GM23338 (cell line): ENCODE measurements at regions not wholly inside any gene's neighbourhood (a gene's known extent, or its start where the extent isn't known, plus 50 kb on each side); places are given as distances from the start of the nearest gene placed in this dataset.

ENCODE experiments used
- ATAC-seq: fragments of 200-7000 bp; cut with Tn5 transposase; 3 replicates; pipeline ENCODE4 v1.9.1; 2020
- DNase-seq: peaks from one replicate; pipeline ENCODE4 v3.0.0-alpha.2; 2015; ENCODE audit warnings: low spot score
- H2AFZ ChIP-seq: fragments of 200-600 bp; sonication (generic); 2 replicates; pipeline ENCODE4 v1.8.0; 2016; ENCODE audit warnings: antibody characterized with exemption, mild to moderate bottlenecking, moderate library complexity
- H3F3A ChIP-seq: fragments of 200-600 bp; sonication (generic); replicated peaks from 2 replicates; pipeline ENCODE4 v1.8.0; 2017; ENCODE audit warnings: antibody characterized with exemption, mixed run types, low read depth
- H3K27ac ChIP-seq: fragments of 200-600 bp; sonication (generic); 2 replicates; pipeline ENCODE4 v1.6.1; 2016; ENCODE audit warnings: low read depth
- H3K27me3 ChIP-seq: fragments of 200-600 bp; sonication (generic); 2 replicates; pipeline ENCODE4 v1.8.0; 2016; ENCODE audit warnings: mild to moderate bottlenecking, mixed run types, moderate library complexity; ENCODE audit not compliant: insufficient read depth
- H3K36me3 ChIP-seq: fragments of 200-600 bp; sonication (generic); 2 replicates; pipeline ENCODE4 v1.8.0; 2016; ENCODE audit warnings: mild to moderate bottlenecking; ENCODE audit not compliant: insufficient read depth
- H3K4me1 ChIP-seq: fragments of 200-600 bp; sonication (generic); 2 replicates; pipeline ENCODE4 v1.8.0; 2016; ENCODE audit warnings: mild to moderate bottlenecking, moderate library complexity; ENCODE audit not compliant: insufficient read depth
- H3K4me2 ChIP-seq: fragments of 200-600 bp; sonication (generic); 2 replicates; pipeline ENCODE4 v1.7.1; 2017; ENCODE audit warnings: mixed run types
- H3K4me3 ChIP-seq: fragments of 200-600 bp; sonication (generic); 2 replicates; pipeline ENCODE4 v1.6.1; 2016; ENCODE audit warnings: mixed run types
- H3K79me2 ChIP-seq: fragments of 200-600 bp; sonication (generic); replicated peaks from 2 replicates; pipeline ENCODE4 v1.8.0; 2017; ENCODE audit warnings: mild to moderate bottlenecking; ENCODE audit not compliant: insufficient read depth
- H3K9me2 ChIP-seq: fragments of 200-600 bp; sonication (generic); 2 replicates; pipeline ENCODE4 v1.8.0; 2017; ENCODE audit not compliant: insufficient read depth
- H4K20me1 ChIP-seq: fragments of 200-600 bp; sonication (generic); replicated peaks from 2 replicates; pipeline ENCODE4 v1.8.0; 2017; ENCODE audit warnings: mild to moderate bottlenecking; ENCODE audit not compliant: insufficient read depth
- H3K27ac Mint-ChIP-seq: 2 replicates; pipeline ENCODE4 v1.8.0; 2020; ENCODE audit warnings: inconsistent platforms, mild to moderate bottlenecking, moderate library complexity, mixed read lengths
- H3K27me3 Mint-ChIP-seq: 3 replicates; pipeline ENCODE4 v1.8.0; 2022; ENCODE audit warnings: low read depth, mild to moderate bottlenecking, moderate library complexity, mixed read lengths, inconsistent platforms; ENCODE audit not compliant: insufficient read depth, poor library complexity
- H3K36me3 Mint-ChIP-seq: 3 replicates; pipeline ENCODE4 v1.8.0; 2021; ENCODE audit warnings: low read depth, mild to moderate bottlenecking, inconsistent platforms, moderate library complexity, mixed read lengths
- H3K4me1 Mint-ChIP-seq: 3 replicates; pipeline ENCODE4 v1.8.0; 2020; ENCODE audit warnings: mild to moderate bottlenecking, inconsistent platforms, mixed read lengths
- H3K4me3 Mint-ChIP-seq: 3 replicates; pipeline ENCODE4 v1.8.0; 2021; ENCODE audit warnings: moderate library complexity, mild to moderate bottlenecking, inconsistent platforms, mixed read lengths
- H3K9me3 Mint-ChIP-seq: 3 replicates; pipeline ENCODE4 v1.8.0; 2020; ENCODE audit warnings: moderate library complexity, mild to moderate bottlenecking, inconsistent platforms, mixed read lengths
- CREB1 ChIP-seq: fragments of 250-450 bp; sonication (Bioruptor Pico); IDR thresholded peaks from 2 replicates; pipeline ENCODE4 v1.5.0; 2020; ENCODE audit warnings: low read depth, mild to moderate bottlenecking, moderate library complexity
- EZH2phosphoT487 ChIP-seq: fragments of 200-600 bp; sonication (generic); IDR thresholded peaks from one replicate; pipeline ENCODE4 v1.8.1; 2018; ENCODE audit warnings: antibody characterized with exemption; ENCODE audit not compliant: unreplicated experiment
- JUNB ChIP-seq: IDR thresholded peaks from one replicate; pipeline ENCODE4 v1.6.1; 2016; ENCODE audit warnings: antibody characterized with exemption; ENCODE audit not compliant: unreplicated experiment
- STAT1 ChIP-seq: IDR thresholded peaks from one replicate; pipeline ENCODE4 v1.6.1; 2016; ENCODE audit warnings: antibody characterized with exemption; ENCODE audit not compliant: unreplicated experiment
- ZNF331 ChIP-seq: fragments of 250-450 bp; sonication (Bioruptor Pico); IDR thresholded peaks from 2 replicates; pipeline ENCODE4 v1.5.0; 2020; ENCODE audit warnings: low read depth, mild to moderate bottlenecking, moderate library complexity
- TF ChIP-seq, protein P1 (sequence below): IDR thresholded peaks from one replicate; pipeline ENCODE4 v1.6.1; 2018; ENCODE audit warnings: antibody characterized with exemption; ENCODE audit not compliant: unreplicated experiment
- TF ChIP-seq, protein P2 (sequence below), 2 experiments: fragments of 200-600 bp in 1 of 2; sonication (generic) in 1 of 2; conservative IDR thresholded peaks; 2 replicates each; pipeline versions ENCODE4 v1.5.1 to v1.6.1; 2016 to 2017; ENCODE audit warnings: antibody characterized with exemption in 2 of 2, low read depth in 2 of 2, mild to moderate bottlenecking in 2 of 2, moderate library complexity in 1 of 2
- TF ChIP-seq, protein P3 (sequence below): fragments of 250-450 bp; sonication (Bioruptor Pico); IDR thresholded peaks from 2 replicates; pipeline ENCODE4 v1.5.0; 2020; ENCODE audit warnings: mild to moderate bottlenecking, moderate library complexity

DNA sequence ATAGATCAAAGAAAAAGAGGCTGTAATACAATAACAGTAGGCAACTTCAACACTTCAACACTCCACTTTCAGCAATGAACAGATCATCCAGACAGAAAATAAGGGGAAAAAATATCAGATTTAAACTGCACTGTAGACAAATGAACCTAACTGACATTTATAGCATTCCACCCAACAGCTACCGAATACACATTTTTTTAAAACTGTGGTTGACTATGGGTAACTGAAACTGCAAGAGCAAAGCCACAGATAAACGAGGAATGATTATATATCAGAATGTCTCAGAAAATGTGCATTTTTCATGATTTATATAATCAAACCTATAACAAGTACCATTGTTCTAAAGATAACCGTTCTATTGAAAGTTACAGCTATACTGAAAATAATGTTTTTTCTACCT is 514.9 kb upstream of the DPPA4 start:
- peaks cover 10% of the 10 kb centered on the region for H3K9me3 Mint-ChIP-seq
- no peak overlapping the region for H3K27ac Mint-ChIP-seq
- Histone ChIP-seq H3K4me1 (no peaks in the 10 kb centered on the region), H3K4me2 (no peak overlapping the region), H4K20me1 (no peaks in the 10 kb centered on the region), H3K27me3 (no peaks in the 10 kb centered on the region), H3K79me2 (no peaks in the 10 kb centered on the region), H3K4me3 (no peak overlapping the region), H3K27ac (no peak overlapping the region), H3K9me2 (no peaks in the 10 kb centered on the region), H2AFZ (no peak overlapping the region), H3F3A (no peaks in the 10 kb centered on the region), H3K36me3 (no peaks in the 10 kb centered on the region; the same call in 1 of the 2 replicates)
- TF ChIP-seq EZH2phosphoT487: no peak
- ATAC-seq: no peak
- peaks cover 14% of the 10 kb centered on the region for H3K36me3 Mint-ChIP-seq
- H3K4me3 Mint-ChIP-seq: no peak overlapping the region
- DNase-seq: no peak
- H3K4me1 Mint-ChIP-seq: no peaks in the 10 kb centered on the region
- H3K27me3 Mint-ChIP-seq: no peaks in the 10 kb centered on the region

DNA sequence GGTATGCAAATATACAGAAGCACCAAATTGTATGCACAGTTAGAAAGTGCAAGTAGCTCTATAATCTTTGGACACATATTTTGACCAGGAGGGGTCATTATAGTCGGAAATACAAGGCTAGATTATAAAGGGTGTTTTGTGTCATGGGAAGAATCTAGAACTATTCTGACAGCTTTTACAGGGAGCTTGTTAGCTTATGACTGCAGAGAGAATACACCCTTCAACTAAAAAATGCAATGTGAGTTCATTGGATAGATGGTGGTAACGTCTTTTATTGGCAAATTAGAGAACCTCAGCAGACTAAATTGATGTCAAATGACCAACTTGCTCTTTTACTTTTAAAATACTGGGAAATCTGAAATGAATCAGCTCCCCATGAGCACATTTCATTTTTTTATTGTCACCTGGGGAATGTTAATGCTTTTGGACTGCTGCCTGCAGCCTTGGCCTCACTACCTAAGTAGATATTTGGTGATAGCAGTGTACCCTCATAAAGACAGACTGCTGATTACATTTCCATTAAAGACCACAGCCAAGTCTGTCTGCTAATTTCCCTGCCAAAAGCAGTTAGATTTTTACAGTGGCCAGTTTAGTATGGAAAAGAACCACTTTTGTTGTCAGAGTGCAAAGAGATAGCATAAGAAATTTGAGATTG is 515.9 kb upstream of the DPPA4 start:
- Histone ChIP-seq H3K4me2 (no peak overlapping the region), H3K79me2 (no peaks in the 10 kb centered on the region), H3K4me1 (no peaks in the 10 kb centered on the region), H3K27ac (no peak overlapping the region), H4K20me1 (no peaks in the 10 kb centered on the region), H3K9me2 (no peaks in the 10 kb centered on the region), H3K27me3 (no peaks in the 10 kb centered on the region), H2AFZ (no peak overlapping the region), H3K36me3 (no peaks in the 10 kb centered on the region; the same call in 1 of the 2 replicates), H3K4me3 (no peak overlapping the region), H3F3A (no peaks in the 10 kb centered on the region)
- no peaks in the 10 kb centered on the region for H3K27me3 Mint-ChIP-seq
- ATAC-seq (no peak), DNase-seq (no peak)
- H3K9me3 Mint-ChIP-seq: peaks cover 10% of the 10 kb centered on the region
- peaks cover 14% of the 10 kb centered on the region for H3K36me3 Mint-ChIP-seq
- H3K4me3 Mint-ChIP-seq: no peak overlapping the region
- no peaks in the 10 kb centered on the region for H3K4me1 Mint-ChIP-seq
- no peak overlapping the region for H3K27ac Mint-ChIP-seq
- no peak for TF ChIP-seq JUNB
- no peak for TF ChIP-seq STAT1
- no peak for TF ChIP-seq ZNF331 (CRISPR knock-in tag)
- no peak for TF ChIP-seq EZH2phosphoT487
- no peak for TF ChIP-seq CREB1 (CRISPR knock-in tag)
- TF ChIP-seq, protein P1, sequence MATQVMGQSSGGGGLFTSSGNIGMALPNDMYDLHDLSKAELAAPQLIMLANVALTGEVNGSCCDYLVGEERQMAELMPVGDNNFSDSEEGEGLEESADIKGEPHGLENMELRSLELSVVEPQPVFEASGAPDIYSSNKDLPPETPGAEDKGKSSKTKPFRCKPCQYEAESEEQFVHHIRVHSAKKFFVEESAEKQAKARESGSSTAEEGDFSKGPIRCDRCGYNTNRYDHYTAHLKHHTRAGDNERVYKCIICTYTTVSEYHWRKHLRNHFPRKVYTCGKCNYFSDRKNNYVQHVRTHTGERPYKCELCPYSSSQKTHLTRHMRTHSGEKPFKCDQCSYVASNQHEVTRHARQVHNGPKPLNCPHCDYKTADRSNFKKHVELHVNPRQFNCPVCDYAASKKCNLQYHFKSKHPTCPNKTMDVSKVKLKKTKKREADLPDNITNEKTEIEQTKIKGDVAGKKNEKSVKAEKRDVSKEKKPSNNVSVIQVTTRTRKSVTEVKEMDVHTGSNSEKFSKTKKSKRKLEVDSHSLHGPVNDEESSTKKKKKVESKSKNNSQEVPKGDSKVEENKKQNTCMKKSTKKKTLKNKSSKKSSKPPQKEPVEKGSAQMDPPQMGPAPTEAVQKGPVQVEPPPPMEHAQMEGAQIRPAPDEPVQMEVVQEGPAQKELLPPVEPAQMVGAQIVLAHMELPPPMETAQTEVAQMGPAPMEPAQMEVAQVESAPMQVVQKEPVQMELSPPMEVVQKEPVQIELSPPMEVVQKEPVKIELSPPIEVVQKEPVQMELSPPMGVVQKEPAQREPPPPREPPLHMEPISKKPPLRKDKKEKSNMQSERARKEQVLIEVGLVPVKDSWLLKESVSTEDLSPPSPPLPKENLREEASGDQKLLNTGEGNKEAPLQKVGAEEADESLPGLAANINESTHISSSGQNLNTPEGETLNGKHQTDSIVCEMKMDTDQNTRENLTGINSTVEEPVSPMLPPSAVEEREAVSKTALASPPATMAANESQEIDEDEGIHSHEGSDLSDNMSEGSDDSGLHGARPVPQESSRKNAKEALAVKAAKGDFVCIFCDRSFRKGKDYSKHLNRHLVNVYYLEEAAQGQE: no peak
- TF ChIP-seq, protein P2, sequence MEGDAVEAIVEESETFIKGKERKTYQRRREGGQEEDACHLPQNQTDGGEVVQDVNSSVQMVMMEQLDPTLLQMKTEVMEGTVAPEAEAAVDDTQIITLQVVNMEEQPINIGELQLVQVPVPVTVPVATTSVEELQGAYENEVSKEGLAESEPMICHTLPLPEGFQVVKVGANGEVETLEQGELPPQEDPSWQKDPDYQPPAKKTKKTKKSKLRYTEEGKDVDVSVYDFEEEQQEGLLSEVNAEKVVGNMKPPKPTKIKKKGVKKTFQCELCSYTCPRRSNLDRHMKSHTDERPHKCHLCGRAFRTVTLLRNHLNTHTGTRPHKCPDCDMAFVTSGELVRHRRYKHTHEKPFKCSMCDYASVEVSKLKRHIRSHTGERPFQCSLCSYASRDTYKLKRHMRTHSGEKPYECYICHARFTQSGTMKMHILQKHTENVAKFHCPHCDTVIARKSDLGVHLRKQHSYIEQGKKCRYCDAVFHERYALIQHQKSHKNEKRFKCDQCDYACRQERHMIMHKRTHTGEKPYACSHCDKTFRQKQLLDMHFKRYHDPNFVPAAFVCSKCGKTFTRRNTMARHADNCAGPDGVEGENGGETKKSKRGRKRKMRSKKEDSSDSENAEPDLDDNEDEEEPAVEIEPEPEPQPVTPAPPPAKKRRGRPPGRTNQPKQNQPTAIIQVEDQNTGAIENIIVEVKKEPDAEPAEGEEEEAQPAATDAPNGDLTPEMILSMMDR (conservative IDR thresholded peaks at IDR 0.05; ENCODE audit: low read depth in 2 of 2): no peak
- TF ChIP-seq, protein P3, sequence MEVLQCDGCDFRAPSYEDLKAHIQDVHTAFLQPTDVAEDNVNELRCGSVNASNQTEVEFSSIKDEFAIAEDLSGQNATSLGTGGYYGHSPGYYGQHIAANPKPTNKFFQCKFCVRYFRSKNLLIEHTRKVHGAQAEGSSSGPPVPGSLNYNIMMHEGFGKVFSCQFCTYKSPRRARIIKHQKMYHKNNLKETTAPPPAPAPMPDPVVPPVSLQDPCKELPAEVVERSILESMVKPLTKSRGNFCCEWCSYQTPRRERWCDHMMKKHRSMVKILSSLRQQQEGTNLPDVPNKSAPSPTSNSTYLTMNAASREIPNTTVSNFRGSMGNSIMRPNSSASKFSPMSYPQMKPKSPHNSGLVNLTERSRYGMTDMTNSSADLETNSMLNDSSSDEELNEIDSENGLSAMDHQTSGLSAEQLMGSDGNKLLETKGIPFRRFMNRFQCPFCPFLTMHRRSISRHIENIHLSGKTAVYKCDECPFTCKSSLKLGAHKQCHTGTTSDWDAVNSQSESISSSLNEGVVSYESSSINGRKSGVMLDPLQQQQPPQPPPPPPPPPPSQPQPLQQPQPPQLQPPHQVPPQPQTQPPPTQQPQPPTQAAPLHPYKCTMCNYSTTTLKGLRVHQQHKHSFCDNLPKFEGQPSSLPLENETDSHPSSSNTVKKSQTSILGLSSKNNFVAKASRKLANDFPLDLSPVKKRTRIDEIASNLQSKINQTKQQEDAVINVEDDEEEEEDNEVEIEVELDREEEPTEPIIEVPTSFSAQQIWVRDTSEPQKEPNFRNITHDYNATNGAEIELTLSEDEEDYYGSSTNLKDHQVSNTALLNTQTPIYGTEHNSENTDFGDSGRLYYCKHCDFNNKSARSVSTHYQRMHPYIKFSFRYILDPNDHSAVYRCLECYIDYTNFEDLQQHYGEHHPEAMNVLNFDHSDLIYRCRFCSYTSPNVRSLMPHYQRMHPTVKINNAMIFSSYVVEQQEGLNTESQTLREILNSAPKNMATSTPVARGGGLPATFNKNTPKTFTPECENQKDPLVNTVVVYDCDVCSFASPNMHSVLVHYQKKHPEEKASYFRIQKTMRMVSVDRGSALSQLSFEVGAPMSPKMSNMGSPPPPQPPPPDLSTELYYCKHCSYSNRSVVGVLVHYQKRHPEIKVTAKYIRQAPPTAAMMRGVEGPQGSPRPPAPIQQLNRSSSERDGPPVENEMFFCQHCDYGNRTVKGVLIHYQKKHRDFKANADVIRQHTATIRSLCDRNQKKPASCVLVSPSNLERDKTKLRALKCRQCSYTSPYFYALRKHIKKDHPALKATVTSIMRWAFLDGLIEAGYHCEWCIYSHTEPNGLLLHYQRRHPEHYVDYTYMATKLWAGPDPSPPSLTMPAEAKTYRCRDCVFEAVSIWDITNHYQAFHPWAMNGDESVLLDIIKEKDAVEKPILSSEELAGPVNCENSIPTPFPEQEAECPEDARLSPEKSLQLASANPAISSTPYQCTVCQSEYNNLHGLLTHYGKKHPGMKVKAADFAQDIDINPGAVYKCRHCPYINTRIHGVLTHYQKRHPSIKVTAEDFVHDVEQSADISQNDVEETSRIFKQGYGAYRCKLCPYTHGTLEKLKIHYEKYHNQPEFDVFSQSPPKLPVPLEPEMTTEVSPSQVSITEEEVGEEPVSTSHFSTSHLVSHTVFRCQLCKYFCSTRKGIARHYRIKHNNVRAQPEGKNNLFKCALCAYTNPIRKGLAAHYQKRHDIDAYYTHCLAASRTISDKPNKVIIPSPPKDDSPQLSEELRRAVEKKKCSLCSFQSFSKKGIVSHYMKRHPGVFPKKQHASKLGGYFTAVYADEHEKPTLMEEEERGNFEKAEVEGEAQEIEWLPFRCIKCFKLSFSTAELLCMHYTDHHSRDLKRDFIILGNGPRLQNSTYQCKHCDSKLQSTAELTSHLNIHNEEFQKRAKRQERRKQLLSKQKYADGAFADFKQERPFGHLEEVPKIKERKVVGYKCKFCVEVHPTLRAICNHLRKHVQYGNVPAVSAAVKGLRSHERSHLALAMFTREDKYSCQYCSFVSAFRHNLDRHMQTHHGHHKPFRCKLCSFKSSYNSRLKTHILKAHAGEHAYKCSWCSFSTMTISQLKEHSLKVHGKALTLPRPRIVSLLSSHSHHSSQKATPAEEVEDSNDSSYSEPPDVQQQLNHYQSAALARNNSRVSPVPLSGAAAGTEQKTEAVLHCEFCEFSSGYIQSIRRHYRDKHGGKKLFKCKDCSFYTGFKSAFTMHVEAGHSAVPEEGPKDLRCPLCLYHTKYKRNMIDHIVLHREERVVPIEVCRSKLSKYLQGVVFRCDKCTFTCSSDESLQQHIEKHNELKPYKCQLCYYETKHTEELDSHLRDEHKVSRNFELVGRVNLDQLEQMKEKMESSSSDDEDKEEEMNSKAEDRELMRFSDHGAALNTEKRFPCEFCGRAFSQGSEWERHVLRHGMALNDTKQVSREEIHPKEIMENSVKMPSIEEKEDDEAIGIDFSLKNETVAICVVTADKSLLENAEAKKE: no peak
